HCT116 (cell line): ENCODE measurements at regions not wholly inside any gene's neighbourhood (a gene's known extent, or its start where the extent isn't known, plus 50 kb on each side); places are given as distances from the start of the nearest gene placed in this dataset.

Source experiments
- CTCF ChIP-seq, 3 experiments: fragments of 200-600 bp in 1 of 3; sonication (generic) in 1 of 3; IDR thresholded peaks in 2 of 3; conservative IDR thresholded peaks in 1 of 3; 2 replicates each; pipeline ENCODE4 v1.5.1; 2012 to 2017; ENCODE audit warnings: low read depth in 2 of 3, low read length in 2 of 3, antibody characterized with exemption in 1 of 3, borderline replicate concordance in 1 of 3, control low read depth in 1 of 3, mild to moderate bottlenecking in 1 of 3, mixed read lengths in 1 of 3, mixed run types in 1 of 3, moderate library complexity in 1 of 3; ENCODE audit not compliant: insufficient read depth in 1 of 3
- ELF1 ChIP-seq: IDR thresholded peaks from 2 replicates; pipeline ENCODE4 v1.6.1; 2012; ENCODE audit warnings: low read depth, borderline replicate concordance
- EZH2 ChIP-seq: fragments of 200-600 bp; sonication (generic); IDR thresholded peaks from 2 replicates; pipeline ENCODE4 v1.6.1; 2017; ENCODE audit warnings: antibody characterized with exemption, mixed run types
- EZH2phosphoT487 ChIP-seq: fragments of 200-600 bp; IDR thresholded peaks from 2 replicates; pipeline ENCODE4 v1.6.1; 2018; ENCODE audit warnings: antibody characterized with exemption, borderline replicate concordance
- MAX ChIP-seq: IDR thresholded peaks from 2 replicates; pipeline ENCODE4 v1.6.1; 2012
- POLR2A ChIP-seq: IDR thresholded peaks from 2 replicates; pipeline ENCODE4 v1.7.0; 2011; ENCODE audit warnings: borderline replicate concordance; ENCODE audit not compliant: insufficient read depth, insufficient read length; ENCODE audit errors: extremely low read depth
- POLR2AphosphoS5 ChIP-seq: IDR thresholded peaks from 2 replicates; pipeline ENCODE4 v1.6.1; 2011; ENCODE audit warnings: mild to moderate bottlenecking, low read depth, low read length, moderate library complexity
- SIN3A ChIP-seq: IDR thresholded peaks from 2 replicates; pipeline ENCODE4 v1.6.1; 2012; ENCODE audit warnings: low read depth
- SP1 ChIP-seq: IDR thresholded peaks from 2 replicates; pipeline ENCODE4 v1.6.1; 2012; ENCODE audit warnings: low read depth
- TCF7L2 ChIP-seq: IDR thresholded peaks from 2 replicates; pipeline ENCODE4 v1.7.0; 2011; ENCODE audit warnings: borderline replicate concordance, inconsistent platforms; ENCODE audit not compliant: insufficient read depth, insufficient read length; ENCODE audit errors: extremely low read depth
- ZBTB33 ChIP-seq: IDR thresholded peaks from 2 replicates; pipeline ENCODE4 v1.6.1; 2011; ENCODE audit warnings: mild to moderate bottlenecking, low read length, moderate library complexity; ENCODE audit not compliant: insufficient replicate concordance; ENCODE audit errors: extremely low read depth

DNA sequence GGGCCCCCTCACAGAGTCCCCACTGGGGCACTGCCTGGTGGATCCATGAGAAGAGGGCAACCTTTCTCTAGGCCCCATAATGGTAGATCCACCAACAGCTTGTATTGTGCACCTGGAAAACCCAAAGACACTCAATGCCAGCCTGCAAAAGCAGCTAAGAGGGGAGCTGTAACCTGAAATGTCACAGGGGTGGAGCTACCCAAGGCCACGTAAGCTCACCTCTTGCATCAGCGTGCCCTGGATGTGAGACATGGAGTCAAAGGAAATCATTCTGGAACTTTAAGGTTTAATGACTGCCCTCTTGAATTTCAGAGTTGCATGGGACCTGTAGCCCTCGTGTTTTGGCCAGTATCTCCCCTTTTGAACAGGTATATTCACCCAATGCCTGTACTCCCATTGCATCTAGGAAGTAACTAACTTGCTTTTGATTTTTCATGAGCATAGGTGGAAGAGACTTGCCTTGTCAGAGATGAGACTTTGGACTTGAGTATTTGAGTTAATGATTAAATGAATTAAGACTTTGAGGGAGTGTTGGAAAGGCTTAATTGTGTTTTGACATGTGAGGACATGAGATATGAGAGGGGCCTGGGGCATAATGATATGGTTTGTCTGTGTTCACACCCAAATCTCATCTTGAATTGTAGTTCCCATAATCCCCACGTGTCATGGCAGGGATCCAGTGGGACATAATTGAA, 900.9 kb upstream of the ROBO1 start:
- TF ChIP-seq EZH2 = no peak
- TF ChIP-seq CTCF (IDR thresholded peaks at IDR 0.05 in 2 of 3, conservative IDR thresholded peaks at IDR 0.05 in 1 of 3; ENCODE audit: borderline replicate concordance in 1 of 3, insufficient read depth in 1 of 3, low read depth in 2 of 3, low read length in 2 of 3) = no peak
- TF ChIP-seq TCF7L2 = no peak
- TF ChIP-seq MAX = no peak
- TF ChIP-seq SIN3A = no peak
- no peak for TF ChIP-seq POLR2AphosphoS5
- TF ChIP-seq ELF1 = no peak
- no peak for TF ChIP-seq POLR2A
- TF ChIP-seq ZBTB33 = no peak
- no peak for TF ChIP-seq SP1
- no peak for TF ChIP-seq EZH2phosphoT487
